ENCODE measurements at regions not wholly inside any gene's neighbourhood (a gene's known extent, or its start where the extent isn't known, plus 50 kb on each side); places are given as distances from the start of the nearest gene placed in this dataset.

- in situ Hi-C loops (cut with MboI; ENCODE audit: low sequenced_read_pairs) (no loop called here), intact Hi-C loops (cut with micrococcal nuclease) (no loop called here), dilution Hi-C loops (cut with HindIII; ENCODE audit: low sequenced_read_pairs, unreplicated experiment) (no loop called here)
- no peak overlapping the region for H4K5ac ChIP-seq (ENCODE audit: low read depth, low read length)
- no peaks in the 10 kb centered on the region for H3K9me3 ChIP-seq (ENCODE audit: control insufficient read depth, insufficient read depth, low read length)
- no CpG with 5 or more reads among the region's 2 CpGs for WGBS, 2 experiments (ENCODE audit: extremely low coverage in 2 of 2, insufficient read length in 1 of 2)
- H4K91ac ChIP-seq (ENCODE audit: insufficient read depth, low read depth, low read length) = no peak overlapping the region
- H3K27ac ChIP-seq (ENCODE audit: insufficient read depth, low read length) = no peak overlapping the region
- no peak overlapping the region for H3K4me3 ChIP-seq (ENCODE audit: insufficient read depth, low read depth, low read length)
- no peak overlapping the region for H2BK15ac ChIP-seq (ENCODE audit: low read depth, low read length)
- no peak overlapping the region for H3K4ac ChIP-seq (ENCODE audit: low read depth, low read length)
- H3K23ac ChIP-seq (ENCODE audit: low read depth, low read length) = no peak overlapping the region
- no peak overlapping the region for H2AK5ac ChIP-seq (ENCODE audit: low read depth, low read length)
- H4K20me1 ChIP-seq (ENCODE audit: insufficient read depth, low read length) = no peaks in the 10 kb centered on the region
- ChIA-PET POLR2A (ENCODE audit: unreplicated experiment) (no interaction called here), CTCF (interaction anchor here (1.0 kb wide), 1 partner anchor 10 kb away, joined by 3 read pairs; no protein-coding TSS in a partner anchor)
- no TSS peak for BruUV-seq (replicated peaks)
- TF ChIP-seq CHD1 (IDR thresholded peaks at IDR 0.05; ENCODE audit: low read depth, low read length) (no peak), POLR2A (IDR thresholded peaks at IDR 0.05; ENCODE audit: low read depth, low read length) (no peak), RFX5 (IDR thresholded peaks at IDR 0.05; ENCODE audit: low read depth, low read length) (no peak), BHLHE40 (IDR thresholded peaks at IDR 0.05; ENCODE audit: low read depth, low read length) (no peak), ELK1 (IDR thresholded peaks at IDR 0.05; ENCODE audit: borderline replicate concordance, low read depth, low read length) (no peak)
- no peak overlapping the region for H3K14ac ChIP-seq (replicated peaks; ENCODE audit: low read depth, low read length)
- H3K56ac ChIP-seq (ENCODE audit: extremely low read depth, insufficient read depth, low read length) = no peak overlapping the region
- H3K4me2 ChIP-seq (ENCODE audit: low read depth, low read length) = no peak overlapping the region
- H2AFZ ChIP-seq (replicated peaks; ENCODE audit: low read length, poor library complexity) = no peak overlapping the region
- DNase-seq (no peak), ATAC-seq (ENCODE audit: low read depth) (no peak)
- H3K18ac ChIP-seq (ENCODE audit: low read depth, low read length) = no peak overlapping the region
- no peak overlapping the region for H4K8ac ChIP-seq (ENCODE audit: low read depth in 2 of 2, low read length in 2 of 2)
- H3K4me1 ChIP-seq (ENCODE audit: control insufficient read depth, insufficient read depth, low read length) = no peaks in the 10 kb centered on the region
- no peak overlapping the region for H2BK5ac ChIP-seq (ENCODE audit: low read depth, low read length, poor library complexity, severe bottlenecking)
- no peak overlapping the region for H2BK120ac ChIP-seq (ENCODE audit: low read depth, low read length)
- H3K27me3 ChIP-seq (ENCODE audit: control insufficient read depth, insufficient read depth, low read length) = peaks cover 1% of the 10 kb centered on the region
- no peak overlapping the region for H2BK20ac ChIP-seq (ENCODE audit: low read depth, low read length)
- H3K79me1 ChIP-seq (ENCODE audit: low read depth in 1 of 2, low read length in 2 of 2) = no peaks in the 10 kb centered on the region
- no peaks in the 10 kb centered on the region for H3K9me1 ChIP-seq (ENCODE audit: insufficient read depth, low read length)
- no peaks in the 10 kb centered on the region for H3K36me3 ChIP-seq (ENCODE audit: control insufficient read depth, insufficient read depth, low read length)
- no peak overlapping the region for H2AK9ac ChIP-seq (replicated peaks; ENCODE audit: low read depth, low read length, poor library complexity)
- no peak overlapping the region for H3K9ac ChIP-seq (ENCODE audit: low read depth, low read length)
Observed at GRCh38 chr3:31319332-31319731, 213.4 kb upstream of the STT3B start.

Data from IMR-90 (cell line).